HG03045 (cell line): ENCODE measurements at regions not wholly inside any gene's neighbourhood (a gene's known extent, or its start where the extent isn't known, plus 50 kb on each side); places are given as distances from the start of the nearest gene placed in this dataset.
"Not testable (repeated sequence)": the region's sequence is repeated elsewhere in the genome, so short reads cannot be mapped to it uniquely, and the experiment has no call there.

ENCODE experiments used
- ATAC-seq: cut with Tn5 transposase; IDR thresholded peaks from one replicate; pipeline ENCODE4 v1.9.1; 2021; ENCODE audit warnings: mild to moderate bottlenecking, moderate library complexity; ENCODE audit not compliant: unreplicated experiment

DNA sequence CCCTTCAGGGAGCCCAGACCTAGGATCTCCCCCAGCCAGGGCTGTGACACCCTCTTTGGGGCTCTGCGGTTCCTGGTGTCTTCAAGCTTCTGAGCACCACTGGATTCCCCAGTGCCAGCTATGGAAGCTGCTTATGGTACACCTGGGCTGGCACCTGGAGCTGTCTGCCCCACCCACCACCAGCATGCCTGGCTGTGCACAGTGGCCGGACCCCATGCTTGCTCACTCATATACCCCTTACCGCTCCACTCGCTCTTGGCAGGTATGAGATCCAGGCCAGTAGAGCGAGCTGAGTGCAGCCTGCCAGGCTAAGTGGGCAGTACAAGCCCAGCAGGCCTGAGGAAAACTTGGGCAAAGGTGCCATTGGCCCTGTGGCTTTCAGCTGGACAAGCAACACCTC lies 114.0 kb downstream of the DACT1 start:
- ATAC-seq: no peak

DNA sequence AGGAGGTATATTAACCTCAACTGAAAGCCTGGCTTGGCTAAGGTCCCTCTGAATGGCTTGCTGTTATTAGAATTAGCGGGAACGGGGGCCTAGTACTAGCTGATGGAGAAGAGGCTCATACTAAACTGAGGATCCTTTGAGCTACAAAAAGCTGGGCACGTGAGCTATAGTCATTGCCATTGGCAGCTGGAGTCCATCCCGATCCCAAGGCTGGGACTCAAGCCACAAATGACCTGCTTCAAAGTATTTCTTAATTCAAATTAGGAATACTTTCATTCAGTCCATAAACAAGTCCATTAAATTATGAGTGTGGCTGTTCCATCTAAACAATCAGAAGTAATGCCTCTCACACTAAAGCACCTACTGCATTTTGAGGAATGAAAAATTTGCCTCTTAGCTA lies 114.5 kb downstream of the DACT1 start:
- ATAC-seq: no peak

DNA sequence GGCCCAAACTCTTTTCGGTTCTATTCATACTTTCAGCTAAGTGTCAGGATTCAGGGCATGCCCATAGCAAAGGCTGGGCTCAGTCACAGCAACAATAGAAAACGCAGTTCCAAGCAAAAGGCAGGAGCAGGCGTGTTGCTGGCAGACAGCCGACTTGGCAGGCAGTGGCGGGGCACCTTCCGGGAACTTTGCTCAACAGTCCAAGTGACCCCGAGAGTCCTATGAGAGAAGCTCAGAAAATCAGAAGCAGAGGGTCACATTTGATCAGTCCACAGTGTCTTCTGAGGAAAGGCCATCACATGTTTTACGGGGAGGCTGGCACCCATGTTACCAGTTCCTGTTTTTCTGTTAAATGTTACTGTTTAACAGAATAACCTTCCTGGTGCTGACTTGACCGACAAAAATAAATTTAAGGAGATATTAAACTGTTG lies 115.0 kb downstream of the DACT1 start:
- ATAC-seq: no peak

DNA sequence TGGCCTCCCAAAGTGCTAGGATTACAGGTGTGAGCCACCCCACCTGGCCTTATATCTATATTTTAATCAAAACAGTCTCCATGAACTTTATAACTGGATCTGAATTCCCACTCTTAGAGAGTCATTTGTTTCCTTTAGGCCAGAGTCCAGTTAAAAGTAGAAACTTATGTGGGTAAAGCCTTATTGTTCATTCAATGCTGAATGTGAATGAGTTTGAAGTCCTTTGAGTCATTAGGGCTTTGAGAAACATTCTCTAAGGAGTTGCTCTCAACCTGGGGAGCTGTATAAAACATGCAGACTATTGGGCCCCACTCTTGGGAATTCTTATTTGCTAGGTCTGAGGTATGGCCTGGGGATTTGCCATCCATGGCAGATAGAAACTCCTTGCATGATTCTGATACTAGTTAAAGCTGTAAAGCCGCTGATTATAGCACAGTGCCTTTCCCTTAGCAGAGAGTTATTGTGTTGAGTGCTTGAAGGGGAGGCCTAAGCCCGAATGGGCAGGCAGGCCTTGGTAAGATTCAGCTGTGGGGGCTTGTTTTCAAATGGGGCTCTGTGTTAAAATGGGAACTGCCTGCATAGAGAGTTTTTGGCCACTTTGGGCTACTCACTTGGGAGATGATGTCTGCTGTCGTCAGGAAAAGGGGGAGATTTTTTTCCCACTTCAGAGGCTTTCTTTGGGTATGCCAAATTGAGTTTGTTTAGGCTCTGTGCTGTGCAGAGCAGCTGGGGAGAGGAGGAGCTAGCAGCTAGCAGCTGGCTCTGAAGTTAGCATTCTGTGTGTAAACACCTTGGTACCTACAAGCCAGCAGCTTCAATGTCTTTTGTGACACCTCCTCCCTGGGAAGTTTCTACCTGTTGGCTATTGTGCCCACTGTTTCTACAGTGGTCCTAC lies 117.5 kb downstream of the DACT1 start:
- no peak for ATAC-seq

DNA sequence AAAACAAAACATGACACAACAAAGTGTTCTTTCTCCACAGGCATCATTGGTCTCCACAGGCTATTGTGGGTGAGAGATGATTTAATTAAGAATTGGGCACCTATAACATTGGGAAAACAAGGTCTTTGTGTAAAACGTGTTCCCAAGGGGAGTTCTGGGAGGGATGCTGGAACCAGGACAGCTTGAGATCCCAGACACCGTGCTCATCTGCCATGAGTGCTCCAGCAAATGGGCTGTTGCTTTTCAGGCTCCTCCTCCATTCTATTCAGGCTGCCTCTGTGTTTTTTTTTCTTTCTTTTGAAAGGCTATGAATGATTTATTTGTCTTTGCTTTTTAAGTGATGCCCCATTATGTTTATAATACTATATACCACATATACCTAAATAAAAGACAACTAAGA lies 122.4 kb downstream of the DACT1 start:
- ATAC-seq: no peak

DNA sequence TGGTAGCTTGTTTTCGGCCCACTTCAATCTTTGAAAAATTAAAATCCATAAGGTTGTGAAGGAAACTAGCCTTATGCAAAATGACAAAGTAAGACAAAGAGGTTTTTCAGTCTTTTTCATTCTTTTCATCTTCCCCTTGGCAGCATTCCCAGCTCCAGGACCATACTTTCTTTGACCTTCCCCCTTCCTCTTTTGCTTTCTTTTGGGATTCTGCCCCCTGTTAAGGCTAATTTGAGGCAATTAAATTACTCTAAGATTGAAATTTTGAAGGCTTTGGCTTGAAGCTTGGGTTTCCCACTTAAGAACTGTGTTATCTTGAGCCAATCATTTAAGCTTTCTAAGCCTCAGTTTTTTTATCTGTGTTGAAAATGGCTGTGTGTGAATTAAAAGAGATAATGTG lies 124.9 kb downstream of the DACT1 start:
- no peak for ATAC-seq

DNA sequence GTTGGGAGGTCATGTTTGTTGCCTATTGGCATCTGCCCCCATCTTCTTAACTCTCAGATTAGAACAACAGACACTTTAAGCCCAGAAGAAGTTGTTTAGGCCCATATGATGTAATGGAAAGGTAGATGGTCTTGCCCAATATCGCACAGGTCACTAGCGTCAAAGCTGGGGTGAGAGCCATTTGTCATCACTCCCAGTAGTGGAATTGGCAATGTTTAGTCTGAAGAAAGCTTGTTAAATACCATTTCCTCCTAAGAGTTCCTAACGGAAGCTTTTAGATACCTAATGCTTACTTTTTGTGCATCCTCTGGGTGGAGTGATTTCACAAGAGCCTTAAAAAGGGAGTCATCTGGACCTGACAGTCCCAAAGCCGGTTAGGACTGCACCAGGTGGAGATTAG lies 125.4 kb downstream of the DACT1 start:
- ATAC-seq: no peak

DNA sequence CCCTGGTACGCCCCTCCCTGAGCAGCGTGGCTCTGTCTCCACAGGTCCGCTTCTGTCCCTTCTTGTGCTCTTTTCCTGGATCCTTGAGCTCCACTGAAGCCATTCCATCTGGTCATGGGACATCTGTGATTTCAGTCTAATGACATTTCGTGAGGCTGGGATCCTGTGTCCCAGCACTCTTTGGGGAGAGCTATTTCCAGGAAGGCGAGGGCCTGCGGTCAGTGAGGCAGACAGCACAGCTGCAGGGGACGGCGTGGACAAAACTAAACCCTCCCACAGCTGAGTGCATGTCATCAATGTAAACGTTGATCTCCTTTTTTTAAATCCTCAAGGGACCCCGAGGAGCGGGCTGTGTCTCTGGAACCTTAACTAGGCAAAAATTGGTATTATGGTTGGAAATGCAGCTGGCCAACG lies 127.7 kb downstream of the DACT1 start:
- no peak for ATAC-seq

DNA sequence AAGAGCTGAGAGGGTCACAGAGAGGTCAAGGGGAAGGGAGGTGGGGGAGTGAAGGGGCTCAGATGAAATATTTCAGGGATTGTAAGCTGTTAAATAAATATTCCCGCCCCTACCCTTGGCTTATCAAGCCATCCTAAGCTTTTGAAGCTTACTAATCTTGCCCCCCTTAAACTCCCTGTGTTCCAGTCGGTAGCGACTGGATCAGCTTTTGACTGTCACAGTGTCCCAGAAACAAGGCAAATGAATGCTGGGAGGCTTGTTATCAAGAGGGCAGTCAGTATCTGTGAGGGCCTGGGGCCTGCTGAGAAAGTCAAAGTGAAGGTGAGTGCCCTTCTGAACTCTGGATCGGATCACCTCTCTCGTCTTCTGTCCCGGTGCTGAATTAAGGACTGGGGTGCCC lies 128.1 kb downstream of the DACT1 start:
- ATAC-seq: no peak

DNA sequence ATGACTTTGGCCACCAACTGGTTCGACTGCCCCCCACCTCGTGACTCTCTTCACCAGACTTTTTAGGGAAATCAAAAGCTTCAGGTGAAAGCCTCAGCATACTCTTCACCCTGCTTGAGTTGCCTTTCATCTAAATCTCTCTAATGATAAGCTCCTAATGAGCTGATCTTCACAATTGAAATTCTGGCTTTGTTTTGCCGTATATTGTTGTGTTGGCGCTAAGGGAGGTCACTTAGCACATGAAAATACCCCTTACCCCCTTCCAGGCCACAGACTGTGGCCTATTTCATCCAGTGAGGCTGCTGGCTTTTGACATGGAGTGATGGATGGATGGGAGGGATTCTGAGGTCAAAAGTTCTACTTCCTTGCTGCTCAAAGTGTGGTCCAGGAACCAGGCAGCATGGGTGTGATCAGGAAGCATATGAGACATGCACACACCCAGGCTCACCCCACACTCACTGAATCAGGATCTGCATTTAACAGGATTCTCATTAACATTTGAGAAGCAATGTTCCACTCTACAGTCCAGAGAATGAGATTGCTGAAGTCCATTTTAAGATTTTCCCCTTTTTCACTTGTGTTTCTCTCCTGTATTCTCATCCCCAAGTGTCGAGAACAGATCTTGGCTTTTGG lies 131.4 kb downstream of the DACT1 start:
- ATAC-seq: no peak

DNA sequence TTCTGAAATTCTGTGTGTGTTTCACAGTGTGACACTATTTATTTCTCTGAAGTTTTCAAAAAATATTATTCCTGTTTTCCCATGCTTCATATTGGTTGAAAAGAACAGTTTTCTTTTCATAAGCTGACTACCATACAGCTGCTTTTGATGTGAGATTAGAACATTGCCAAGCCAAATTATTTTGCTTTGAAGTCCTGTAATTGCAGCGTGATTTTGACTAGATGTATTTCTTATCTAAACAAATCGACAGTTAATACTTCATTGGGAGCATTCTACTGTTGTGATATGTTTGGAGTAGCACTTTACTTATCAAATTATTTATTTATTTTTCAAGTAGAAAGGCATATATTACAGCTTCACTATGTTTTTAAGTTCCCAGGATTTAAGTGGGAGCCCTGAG lies 132.0 kb downstream of the DACT1 start:
- ATAC-seq: no peak

DNA sequence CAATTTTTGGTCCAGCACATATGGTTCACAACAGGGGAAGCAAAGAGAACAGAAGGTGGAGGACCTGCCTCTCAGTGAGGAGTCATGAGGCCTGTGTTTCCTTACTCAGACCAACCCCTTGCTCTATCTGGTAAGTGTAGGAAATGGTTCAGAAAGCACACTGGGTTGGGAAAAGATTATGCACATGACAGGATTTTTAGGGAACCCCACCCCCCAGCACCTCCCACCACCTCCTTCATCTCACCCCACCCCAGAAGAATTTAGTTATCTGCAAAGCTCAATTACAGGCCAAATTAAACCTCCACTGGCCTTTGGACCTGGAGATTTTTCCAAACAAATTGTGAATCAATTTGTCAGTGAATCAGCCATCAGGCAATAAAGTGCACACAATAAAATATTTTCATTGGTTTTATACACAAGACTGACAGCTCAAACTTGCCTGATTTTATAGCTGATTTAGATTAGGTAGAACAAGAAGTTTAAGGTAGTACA lies 132.8 kb downstream of the DACT1 start:
- ATAC-seq: no peak

DNA sequence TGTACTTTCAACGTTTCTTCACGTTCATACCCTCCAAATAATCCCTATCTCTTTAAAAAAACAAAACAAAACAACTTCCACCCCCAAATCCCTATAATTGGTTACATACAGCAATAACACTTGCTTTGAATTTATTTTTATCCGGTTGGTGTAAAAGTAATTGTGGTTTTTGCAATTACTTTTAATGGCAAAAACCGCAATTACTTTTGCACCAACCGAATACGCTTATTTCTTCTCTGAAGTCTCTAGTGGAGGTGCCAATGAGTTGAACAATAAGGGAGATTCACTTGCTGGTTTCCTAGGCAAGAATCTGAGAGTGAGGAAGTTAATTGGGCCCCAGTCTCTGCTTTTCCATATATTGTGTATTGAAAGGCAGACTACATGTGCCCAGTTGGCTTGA lies 133.3 kb downstream of the DACT1 start:
- ATAC-seq: no peak

DNA sequence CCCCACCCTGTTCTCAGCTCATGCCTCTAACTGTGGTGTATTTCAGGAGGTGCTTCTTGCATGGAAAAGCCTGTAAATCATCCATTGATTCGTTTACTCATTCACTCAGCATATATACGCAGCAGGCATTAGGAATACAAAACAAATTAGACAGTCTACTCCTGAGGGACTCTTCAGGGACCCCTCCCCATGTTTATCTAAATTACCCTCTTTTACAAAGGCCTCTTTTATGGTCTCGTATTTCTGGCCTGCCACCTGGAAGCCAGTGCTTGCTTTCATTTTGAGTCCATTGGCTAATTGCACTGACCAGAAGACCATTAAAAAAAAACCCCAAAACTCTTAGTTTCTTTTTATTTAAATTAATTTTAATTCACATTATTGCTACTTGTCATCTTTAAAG lies 134.4 kb downstream of the DACT1 start:
- ATAC-seq: no peak

DNA sequence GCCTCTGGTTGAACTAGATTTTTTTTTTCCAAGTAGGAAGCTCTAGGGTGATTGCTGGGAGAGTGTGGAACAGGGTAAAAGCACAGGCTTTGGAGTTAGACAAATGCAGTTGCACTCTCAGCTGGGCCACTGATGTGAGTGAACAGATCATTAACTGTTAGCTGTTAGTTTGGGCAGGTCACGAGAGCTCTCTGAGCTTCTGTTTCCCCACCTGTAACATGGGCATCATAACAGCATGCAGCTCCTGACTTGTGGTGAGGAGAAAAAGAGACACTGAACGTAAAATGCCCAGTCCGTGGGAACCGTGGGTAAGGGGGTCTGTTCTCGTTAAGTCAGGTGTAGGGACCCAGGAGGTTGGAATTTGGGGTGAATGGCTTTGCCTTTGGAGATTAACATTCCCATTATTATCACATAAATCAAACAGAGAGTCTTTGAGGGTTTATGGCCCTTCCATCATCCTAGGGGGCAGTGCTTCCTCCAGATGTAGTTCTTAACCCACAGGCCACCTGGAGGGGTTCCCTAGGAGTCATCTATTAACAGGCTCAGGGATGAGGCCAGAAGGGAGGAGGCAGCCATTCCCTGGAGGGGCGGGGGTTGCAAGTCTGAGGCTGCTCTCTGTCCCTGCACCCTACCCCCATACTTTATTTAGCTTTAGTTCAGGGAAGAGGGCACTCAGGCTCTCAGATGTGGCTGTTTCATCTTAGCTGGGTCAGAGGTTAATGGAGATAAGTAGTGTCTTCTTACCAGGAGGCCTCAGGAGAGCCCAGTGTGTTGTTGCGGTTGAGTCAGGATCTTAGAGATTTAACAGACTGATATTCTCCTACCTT lies 135.2 kb downstream of the DACT1 start:
- ATAC-seq: no peak

DNA sequence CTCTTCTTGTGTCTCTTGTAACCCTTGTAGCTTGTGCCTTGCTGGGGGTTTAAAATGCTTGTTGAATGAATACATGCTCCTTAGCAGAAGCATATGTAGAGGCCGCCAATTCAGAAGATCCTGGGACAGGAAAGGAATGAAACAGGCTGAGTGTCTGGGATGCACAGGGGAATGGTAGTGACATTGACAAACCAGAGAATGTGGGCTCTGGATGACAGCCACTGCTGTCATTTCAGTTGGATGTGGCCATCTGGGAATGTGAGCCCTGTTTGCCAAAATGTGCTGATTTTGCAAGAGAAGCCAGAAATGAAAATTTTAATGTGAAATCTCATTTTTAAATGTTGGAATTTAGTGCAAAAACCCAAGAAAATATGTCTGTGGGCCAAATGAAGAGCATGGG lies 136.8 kb downstream of the DACT1 start:
- ATAC-seq: no peak

DNA sequence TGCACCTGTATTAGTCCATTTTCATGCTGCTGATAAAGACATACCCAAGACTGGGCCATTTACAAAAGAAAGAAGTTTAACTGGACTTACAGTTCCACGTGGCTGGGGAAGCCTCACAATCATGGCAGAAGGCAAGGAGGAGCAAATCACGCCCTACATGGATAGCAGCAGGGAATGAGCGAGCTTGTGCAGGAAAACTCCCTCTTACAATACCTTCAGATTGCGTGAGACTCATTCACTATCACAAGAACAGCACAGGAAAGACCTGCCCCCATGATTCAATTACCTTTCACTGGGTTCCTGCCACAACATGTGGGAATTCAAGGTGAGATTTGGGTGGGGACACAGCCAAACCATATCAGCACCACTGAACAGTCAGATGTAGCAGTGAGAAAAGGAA lies 137.4 kb downstream of the DACT1 start:
- not testable (repeated sequence) for ATAC-seq

DNA sequence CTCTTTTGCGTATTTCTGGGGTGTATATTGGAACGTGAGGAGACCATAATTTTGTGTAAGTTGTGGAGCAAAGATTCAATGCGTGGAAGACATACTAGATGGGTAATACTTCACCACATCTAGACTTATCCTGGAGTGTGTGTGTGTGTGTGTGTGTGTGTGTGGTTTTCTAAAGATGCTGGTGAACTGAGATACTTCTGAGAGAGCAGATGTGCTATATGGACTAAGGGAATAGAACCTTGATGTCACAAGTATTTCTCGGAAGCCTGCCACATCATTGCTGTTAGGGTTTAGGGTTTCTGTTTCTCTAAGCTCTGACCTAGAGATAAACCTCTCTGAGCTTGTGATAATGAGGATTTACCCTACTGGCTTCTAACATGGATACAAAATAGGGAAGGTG lies 138.8 kb downstream of the DACT1 start:
- ATAC-seq: no peak

DNA sequence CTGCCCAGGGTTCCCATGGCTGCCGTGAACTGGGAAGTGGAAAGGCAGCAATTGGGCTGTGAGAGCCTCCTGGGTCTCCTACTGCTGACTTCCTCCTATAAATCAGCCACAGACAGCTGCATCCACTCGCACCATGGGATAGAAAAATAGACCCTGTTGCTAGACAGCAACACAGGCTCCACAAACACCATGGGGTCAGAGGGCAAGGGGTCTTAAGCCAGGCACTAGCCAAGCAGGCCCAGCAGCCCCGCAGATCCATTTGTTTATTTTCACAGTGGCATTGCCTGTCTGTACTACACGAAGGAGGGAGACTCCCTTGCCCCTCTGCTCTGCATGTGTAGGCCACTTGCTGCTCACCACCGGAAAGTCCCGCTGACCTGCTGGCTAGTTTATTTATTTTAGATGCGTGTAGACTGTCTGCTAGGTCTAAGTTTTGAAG lies 139.8 kb downstream of the DACT1 start:
- no peak for ATAC-seq

DNA sequence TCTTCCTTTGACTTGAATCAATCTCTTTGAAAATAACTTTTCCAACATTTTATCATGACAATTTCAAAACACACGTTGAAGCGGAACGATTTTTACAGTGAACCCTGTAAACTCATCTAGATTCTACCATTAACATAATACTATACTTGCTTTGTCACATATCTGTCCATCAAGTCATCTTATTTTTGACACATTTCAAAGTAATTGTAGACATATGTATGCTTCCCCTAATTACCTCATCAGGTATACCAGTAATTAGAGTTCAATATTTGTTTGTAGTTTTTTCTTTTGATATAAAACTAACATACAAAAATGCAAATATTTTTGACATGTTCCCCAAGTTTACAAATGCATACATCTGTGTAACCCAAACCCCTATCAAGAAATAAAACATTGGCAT lies 140.4 kb downstream of the DACT1 start:
- no peak for ATAC-seq

DNA sequence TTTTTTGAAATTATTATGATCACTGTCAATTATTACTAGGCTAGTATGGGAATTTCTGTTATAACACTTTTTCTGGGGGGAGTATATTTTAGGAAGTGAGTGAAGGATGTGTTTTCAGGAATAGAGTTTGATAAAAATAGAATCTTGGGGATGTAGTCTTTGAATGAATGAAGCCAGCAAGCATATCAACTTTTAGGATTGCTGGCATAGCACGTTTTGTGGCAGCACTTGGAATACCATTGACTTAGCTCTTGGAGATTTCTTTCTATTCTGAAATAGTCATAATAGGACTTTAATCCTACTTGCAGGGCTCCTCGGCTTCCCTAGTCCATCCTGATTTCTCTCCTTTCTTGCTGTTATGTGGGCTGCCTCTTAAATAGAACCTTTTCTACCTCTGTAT lies 141.6 kb downstream of the DACT1 start:
- no peak for ATAC-seq
